Activated CD4-positive, alpha-beta memory T cell treated with anti-CD3 and anti-CD28 coated beads for 36 hours (primary cell): ENCODE measurements at regions not wholly inside any gene's neighbourhood (a gene's known extent, or its start where the extent isn't known, plus 50 kb on each side); places are given as distances from the start of the nearest gene placed in this dataset.
"Not testable (repeated sequence)": the region's sequence is repeated elsewhere in the genome, so short reads cannot be mapped to it uniquely, and the experiment has no call there.

Experiments
- CTCF ChIA-PET: fragments of 350-600 bp; sonication (Branson Sonifier 250); formaldehyde crosslinking; loops from one replicate; lab custom pipeline; 2021; ENCODE audit warnings: antibody characterized with exemption, inconsistent platforms; lab: Charles Lee
- POLR2A ChIA-PET: fragments of 350-600 bp; sonication (Branson Sonifier 250); formaldehyde crosslinking; loops from one replicate; lab custom pipeline; 2021; ENCODE audit warnings: antibody characterized with exemption; lab: Charles Lee
- DNase-seq: peaks from one replicate; pipeline ENCODE4 v3.0.0-alpha.2; 2020
- H3K27ac Mint-ChIP-seq: one replicate; pipeline ENCODE4 v1.8.0; 2021; ENCODE audit warnings: mixed read lengths
- H3K27me3 Mint-ChIP-seq: one replicate; pipeline ENCODE4 v1.8.0; 2021; ENCODE audit warnings: mixed read lengths
- H3K36me3 Mint-ChIP-seq: one replicate; pipeline ENCODE4 v1.8.0; 2021; ENCODE audit warnings: mixed read lengths
- H3K4me1 Mint-ChIP-seq: one replicate; pipeline ENCODE4 v1.8.0; 2021; ENCODE audit warnings: low read depth, mixed read lengths
- H3K4me3 Mint-ChIP-seq: one replicate; pipeline ENCODE4 v1.8.0; 2021; ENCODE audit warnings: mild to moderate bottlenecking, mixed read lengths
- H3K9me3 Mint-ChIP-seq: one replicate; pipeline ENCODE4 v1.8.0; 2021; ENCODE audit warnings: mixed read lengths
- intact Hi-C: fragments of 100-400 bp; cut with micrococcal nuclease; formaldehyde crosslinking; loops from one replicate; pipeline ENCODE4 v1.15.1; 2023

GRCh38 chr7:150098592-150098991 is 224.6 kb upstream of the LRRC61 start:
- H3K4me1 Mint-ChIP-seq, H3K4me3 Mint-ChIP-seq, H3K36me3 Mint-ChIP-seq, H3K27me3 Mint-ChIP-seq, DNase-seq, CTCF ChIA-PET, POLR2A ChIA-PET, H3K9me3 Mint-ChIP-seq, H3K27ac Mint-ChIP-seq, intact Hi-C loops: not testable (repeated sequence)

GRCh38 chr7:150101282-150101681 is 221.9 kb upstream of the LRRC61 start:
- H3K27me3 Mint-ChIP-seq, H3K4me1 Mint-ChIP-seq, H3K36me3 Mint-ChIP-seq, CTCF ChIA-PET, DNase-seq, H3K27ac Mint-ChIP-seq, H3K4me3 Mint-ChIP-seq, intact Hi-C loops, POLR2A ChIA-PET, H3K9me3 Mint-ChIP-seq: not testable (repeated sequence)

- intact Hi-C loops, POLR2A ChIA-PET, DNase-seq, H3K27me3 Mint-ChIP-seq, H3K4me1 Mint-ChIP-seq, H3K9me3 Mint-ChIP-seq, CTCF ChIA-PET, H3K27ac Mint-ChIP-seq, H3K36me3 Mint-ChIP-seq, H3K4me3 Mint-ChIP-seq: not testable (repeated sequence)
These were observed 215.9 kb upstream of the LRRC61 start for GRCh38 chr7:150107283-150107682.

- H3K36me3 Mint-ChIP-seq, POLR2A ChIA-PET, intact Hi-C loops, H3K4me1 Mint-ChIP-seq, H3K9me3 Mint-ChIP-seq, H3K4me3 Mint-ChIP-seq, CTCF ChIA-PET, H3K27me3 Mint-ChIP-seq, H3K27ac Mint-ChIP-seq: not testable (repeated sequence)
- DNase-seq, result peak; percentile 54
These were observed 212.8 kb upstream of the LRRC61 start for GRCh38 chr7:150110375-150110820.

- H3K27me3 Mint-ChIP-seq, H3K27ac Mint-ChIP-seq, H3K36me3 Mint-ChIP-seq, H3K4me3 Mint-ChIP-seq, intact Hi-C loops, DNase-seq, CTCF ChIA-PET, H3K9me3 Mint-ChIP-seq, POLR2A ChIA-PET, H3K4me1 Mint-ChIP-seq: not testable (repeated sequence)
These were observed 212.3 kb upstream of the LRRC61 start for GRCh38 chr7:150110882-150111281.

- not testable (repeated sequence) for H3K36me3 Mint-ChIP-seq
These were observed 211.6 kb upstream of the LRRC61 start for GRCh38 chr7:150111373-150112139.

GRCh38 chr7:150113301-150113700 is 209.9 kb upstream of the LRRC61 start:
- CTCF ChIA-PET, result interaction anchor here (0.6 kb wide), 1 partner anchor 166 kb away, joined by 4 read pairs; no protein-coding TSS in a partner anchor
- DNase-seq, H3K4me1 Mint-ChIP-seq, H3K27ac Mint-ChIP-seq, H3K4me3 Mint-ChIP-seq, intact Hi-C loops, H3K36me3 Mint-ChIP-seq, POLR2A ChIA-PET, H3K27me3 Mint-ChIP-seq, H3K9me3 Mint-ChIP-seq: not testable (repeated sequence)

More at GRCh38 chr7:150111373-150112139, 211.6 kb upstream of the LRRC61 start:
- H3K27me3 Mint-ChIP-seq, DNase-seq, POLR2A ChIA-PET, H3K4me3 Mint-ChIP-seq, H3K27ac Mint-ChIP-seq, H3K4me1 Mint-ChIP-seq, H3K9me3 Mint-ChIP-seq, CTCF ChIA-PET, intact Hi-C loops: not testable (repeated sequence)

GRCh38 chr7:150114591-150114990 is 208.6 kb upstream of the LRRC61 start:
- POLR2A ChIA-PET, H3K36me3 Mint-ChIP-seq, intact Hi-C loops, CTCF ChIA-PET, H3K9me3 Mint-ChIP-seq, H3K27ac Mint-ChIP-seq, H3K4me3 Mint-ChIP-seq, H3K4me1 Mint-ChIP-seq, DNase-seq, H3K27me3 Mint-ChIP-seq: not testable (repeated sequence)

GRCh38 chr7:150119966-150120365 is 203.2 kb upstream of the LRRC61 start:
- CTCF ChIA-PET, intact Hi-C loops, H3K27me3 Mint-ChIP-seq, H3K36me3 Mint-ChIP-seq, H3K27ac Mint-ChIP-seq, H3K4me3 Mint-ChIP-seq, H3K9me3 Mint-ChIP-seq, POLR2A ChIA-PET, DNase-seq, H3K4me1 Mint-ChIP-seq: not testable (repeated sequence)

GRCh38 chr7:150125831-150126230 is 197.3 kb upstream of the LRRC61 start:
- H3K36me3 Mint-ChIP-seq, intact Hi-C loops, H3K27me3 Mint-ChIP-seq, H3K4me3 Mint-ChIP-seq, H3K4me1 Mint-ChIP-seq, H3K27ac Mint-ChIP-seq, POLR2A ChIA-PET, H3K9me3 Mint-ChIP-seq, CTCF ChIA-PET, DNase-seq: not testable (repeated sequence)

- H3K4me1 Mint-ChIP-seq, H3K4me3 Mint-ChIP-seq, H3K27ac Mint-ChIP-seq, CTCF ChIA-PET, H3K36me3 Mint-ChIP-seq, DNase-seq, POLR2A ChIA-PET, intact Hi-C loops, H3K9me3 Mint-ChIP-seq, H3K27me3 Mint-ChIP-seq: not testable (repeated sequence)
These were observed 188.7 kb upstream of the LRRC61 start for GRCh38 chr7:150134451-150134850.

- DNase-seq, H3K27me3 Mint-ChIP-seq, H3K4me1 Mint-ChIP-seq, CTCF ChIA-PET, H3K36me3 Mint-ChIP-seq, POLR2A ChIA-PET, H3K27ac Mint-ChIP-seq, H3K9me3 Mint-ChIP-seq, intact Hi-C loops, H3K4me3 Mint-ChIP-seq: not testable (repeated sequence)
These were observed 187.4 kb upstream of the LRRC61 start for GRCh38 chr7:150135620-150136190.

- H3K4me3 Mint-ChIP-seq, intact Hi-C loops, CTCF ChIA-PET, H3K27me3 Mint-ChIP-seq, DNase-seq, H3K4me1 Mint-ChIP-seq, H3K36me3 Mint-ChIP-seq, H3K9me3 Mint-ChIP-seq, H3K27ac Mint-ChIP-seq, POLR2A ChIA-PET: not testable (repeated sequence)
These were observed 183.3 kb upstream of the LRRC61 start for GRCh38 chr7:150139840-150140239.
